EH (cell line): ENCODE measurements at regions not wholly inside any gene's neighbourhood (a gene's known extent, or its start where the extent isn't known, plus 50 kb on each side); places are given as distances from the start of the nearest gene placed in this dataset.

ENCODE experiments used
- DNase-seq: peaks from one replicate; pipeline ENCODE4 v3.0.0-alpha.2; 2015; ENCODE audit warnings: low read depth

DNA sequence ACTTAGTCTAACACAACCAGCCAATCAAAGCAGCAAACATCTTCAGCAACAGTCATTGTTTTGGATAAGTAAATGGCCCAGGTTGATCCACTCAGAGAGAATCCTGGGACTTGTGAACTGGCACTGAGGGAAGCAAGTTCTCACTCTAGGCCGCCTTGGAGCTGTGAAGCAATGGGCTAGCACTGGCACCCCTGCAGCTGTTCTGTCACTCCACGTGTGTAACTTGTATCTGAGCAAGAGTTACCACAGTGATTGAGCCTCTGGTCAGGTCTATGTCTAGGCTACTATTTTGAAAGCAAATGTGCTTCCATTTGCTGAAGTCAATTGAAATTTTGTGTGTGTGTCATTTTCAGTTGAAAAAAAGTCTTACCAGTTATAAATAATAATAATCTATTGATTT, 57.2 kb upstream of the HS3ST1 start:
- no peak for DNase-seq

DNA sequence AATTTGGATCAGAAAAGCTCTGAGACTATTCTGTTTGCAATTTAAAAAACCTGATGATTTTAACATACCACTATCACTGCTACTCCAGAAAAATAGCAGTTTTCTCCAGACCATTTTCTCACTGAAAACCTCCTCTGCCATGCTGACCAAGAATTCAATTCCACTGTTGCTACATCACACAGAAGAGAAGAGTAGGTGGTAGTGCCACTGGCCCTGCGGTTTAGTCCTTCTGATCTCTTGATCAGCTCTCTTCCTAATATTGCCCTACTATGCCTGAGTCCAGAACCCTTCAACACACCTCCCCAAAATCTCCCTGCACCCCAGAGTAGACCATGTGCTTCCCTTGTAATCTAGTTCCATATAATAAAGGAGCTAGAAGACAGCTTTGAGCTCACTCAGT, 55.8 kb upstream of the HS3ST1 start:
- DNase-seq, result no peak

DNA sequence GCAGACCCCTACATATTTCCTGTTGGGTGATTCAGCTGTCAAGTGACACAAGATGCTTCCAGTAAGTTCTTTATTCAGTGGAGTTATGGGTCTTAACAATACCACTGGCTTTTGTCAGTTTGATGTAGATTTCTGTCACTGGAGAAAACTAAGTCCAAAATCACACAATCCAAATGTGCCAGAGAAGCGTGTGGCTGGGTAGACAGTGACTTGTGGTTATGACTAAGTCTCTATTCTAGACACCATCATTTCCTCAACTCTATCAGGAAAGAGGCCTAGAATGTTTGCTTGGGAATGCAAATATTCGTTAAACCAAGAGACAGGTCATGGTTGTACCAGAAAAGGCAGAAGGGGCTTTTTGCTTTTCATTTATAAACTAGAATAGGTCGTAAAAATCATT, 54.4 kb upstream of the HS3ST1 start:
- no peak for DNase-seq

DNA sequence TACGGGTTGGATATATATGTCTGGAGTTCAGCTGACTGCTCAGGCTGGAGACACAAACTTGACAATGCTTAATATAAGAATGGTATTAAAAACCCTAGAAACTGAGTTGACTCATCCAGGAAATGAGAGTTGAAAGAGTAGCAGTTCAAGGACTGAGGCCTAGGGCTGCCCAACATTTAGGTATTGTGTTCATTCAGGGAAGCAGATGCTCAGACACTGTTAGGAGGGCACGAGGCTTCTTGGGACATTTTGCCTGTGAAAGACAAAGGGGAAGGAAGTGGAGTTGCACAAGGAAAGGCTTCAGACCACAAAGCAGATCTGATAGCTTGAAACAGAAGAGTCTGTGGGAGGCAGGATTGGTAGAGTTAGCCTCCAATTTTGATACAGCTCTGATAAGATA, 52.0 kb upstream of the HS3ST1 start:
- DNase-seq, result no peak
